Upper lobe of left lung (tissue), 4 donors: ENCODE measurements at regions not wholly inside any gene's neighbourhood (a gene's known extent, or its start where the extent isn't known, plus 50 kb on each side); places are given as distances from the start of the nearest gene placed in this dataset.

Experiments used
- POLR2A ChIP-seq, 4 donors: fragments of 450-650 bp; IDR thresholded peaks; one replicate each; pipeline ENCODE4 v1.5.1; 2016 to 2017; ENCODE audit warnings: antibody characterized with exemption in 4 of 4, mild to moderate bottlenecking in 2 of 4
- POLR2AphosphoS5 ChIP-seq, 2 donors: sonication (generic); formaldehyde crosslinking; IDR thresholded peaks; one replicate each; pipeline ENCODE4 v1.5.1; 2017; ENCODE audit warnings: antibody characterized with exemption in 2 of 2
- TF ChIP-seq, protein P1 (sequence below), 6 experiments: fragments of 450-650 bp in 4 of 6; fragments of 200-600 bp in 2 of 6; sonication (generic) in 2 of 6; IDR thresholded peaks; one replicate each; pipeline ENCODE4 v1.5.1; 2016 to 2019; ENCODE audit warnings: antibody characterized with exemption in 6 of 6

GRCh38 chr4:180099957-180100356 lies 2143.2 kb upstream of the TENM3 start:
- TF ChIP-seq, protein P1, sequence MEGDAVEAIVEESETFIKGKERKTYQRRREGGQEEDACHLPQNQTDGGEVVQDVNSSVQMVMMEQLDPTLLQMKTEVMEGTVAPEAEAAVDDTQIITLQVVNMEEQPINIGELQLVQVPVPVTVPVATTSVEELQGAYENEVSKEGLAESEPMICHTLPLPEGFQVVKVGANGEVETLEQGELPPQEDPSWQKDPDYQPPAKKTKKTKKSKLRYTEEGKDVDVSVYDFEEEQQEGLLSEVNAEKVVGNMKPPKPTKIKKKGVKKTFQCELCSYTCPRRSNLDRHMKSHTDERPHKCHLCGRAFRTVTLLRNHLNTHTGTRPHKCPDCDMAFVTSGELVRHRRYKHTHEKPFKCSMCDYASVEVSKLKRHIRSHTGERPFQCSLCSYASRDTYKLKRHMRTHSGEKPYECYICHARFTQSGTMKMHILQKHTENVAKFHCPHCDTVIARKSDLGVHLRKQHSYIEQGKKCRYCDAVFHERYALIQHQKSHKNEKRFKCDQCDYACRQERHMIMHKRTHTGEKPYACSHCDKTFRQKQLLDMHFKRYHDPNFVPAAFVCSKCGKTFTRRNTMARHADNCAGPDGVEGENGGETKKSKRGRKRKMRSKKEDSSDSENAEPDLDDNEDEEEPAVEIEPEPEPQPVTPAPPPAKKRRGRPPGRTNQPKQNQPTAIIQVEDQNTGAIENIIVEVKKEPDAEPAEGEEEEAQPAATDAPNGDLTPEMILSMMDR (IDR thresholded peaks at IDR 0.05), result no peak
- TF ChIP-seq POLR2AphosphoS5 (IDR thresholded peaks at IDR 0.05) (no peak), POLR2A (IDR thresholded peaks at IDR 0.05) (no peak)
